Memory B cell (primary cell): ENCODE measurements at regions not wholly inside any gene's neighbourhood (a gene's known extent, or its start where the extent isn't known, plus 50 kb on each side); places are given as distances from the start of the nearest gene placed in this dataset.
"Not testable (repeated sequence)": the region's sequence is repeated elsewhere in the genome, so short reads cannot be mapped to it uniquely, and the experiment has no call there.

Experiments
- ATAC-seq: fragments of 150-1000 bp; cut with Tn5 transposase; 2 replicates; pipeline ENCODE4 v1.10.0; 2021; ENCODE audit warnings: low read depth, mild to moderate bottlenecking, moderate library complexity
- DNase-seq, 2 donors: peaks; one replicate each; pipeline ENCODE4 v3.0.0; 2022; ENCODE audit warnings: low spot score in 2 of 2
- H3K27ac Mint-ChIP-seq: one replicate; pipeline ENCODE4 v1.8.0; 2022; ENCODE audit warnings: mild to moderate bottlenecking, moderate library complexity, mixed read lengths
- H3K27me3 Mint-ChIP-seq: one replicate; pipeline ENCODE4 v1.8.0; 2022; ENCODE audit warnings: mixed read lengths
- H3K36me3 Mint-ChIP-seq: one replicate; pipeline ENCODE4 v1.8.0; 2022; ENCODE audit warnings: mild to moderate bottlenecking, mixed read lengths
- H3K4me1 Mint-ChIP-seq: one replicate; pipeline ENCODE4 v1.8.0; 2022; ENCODE audit warnings: mixed read lengths
- H3K4me3 Mint-ChIP-seq: one replicate; pipeline ENCODE4 v1.8.0; 2022; ENCODE audit warnings: mild to moderate bottlenecking, moderate library complexity, mixed read lengths
- H3K9me3 Mint-ChIP-seq: one replicate; pipeline ENCODE4 v1.8.0; 2022; ENCODE audit warnings: mixed read lengths

DNA sequence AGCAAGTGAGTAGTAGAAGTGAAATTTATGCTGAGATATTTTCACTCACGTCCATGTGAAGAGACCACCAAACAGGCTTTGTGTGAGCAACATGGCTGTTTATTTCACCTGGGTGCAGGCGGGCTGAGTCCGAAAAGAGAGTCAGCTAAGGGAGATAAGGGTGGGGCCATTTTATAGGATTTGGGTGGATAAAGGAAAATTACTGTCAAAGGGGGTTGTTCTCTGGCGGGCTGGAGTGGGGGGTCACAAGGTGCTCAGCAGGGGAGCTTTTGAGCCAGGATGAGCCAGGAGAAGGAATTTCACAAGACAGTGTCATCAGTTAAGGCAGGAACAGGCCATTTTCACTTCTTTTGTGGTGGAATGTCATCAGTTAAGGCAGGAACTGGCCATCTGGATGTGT, 207.8 kb downstream of the GABRG2 start:
- DNase-seq, H3K36me3 Mint-ChIP-seq, H3K27me3 Mint-ChIP-seq, H3K27ac Mint-ChIP-seq, H3K4me3 Mint-ChIP-seq, H3K9me3 Mint-ChIP-seq, ATAC-seq, H3K4me1 Mint-ChIP-seq: not testable (repeated sequence)

DNA sequence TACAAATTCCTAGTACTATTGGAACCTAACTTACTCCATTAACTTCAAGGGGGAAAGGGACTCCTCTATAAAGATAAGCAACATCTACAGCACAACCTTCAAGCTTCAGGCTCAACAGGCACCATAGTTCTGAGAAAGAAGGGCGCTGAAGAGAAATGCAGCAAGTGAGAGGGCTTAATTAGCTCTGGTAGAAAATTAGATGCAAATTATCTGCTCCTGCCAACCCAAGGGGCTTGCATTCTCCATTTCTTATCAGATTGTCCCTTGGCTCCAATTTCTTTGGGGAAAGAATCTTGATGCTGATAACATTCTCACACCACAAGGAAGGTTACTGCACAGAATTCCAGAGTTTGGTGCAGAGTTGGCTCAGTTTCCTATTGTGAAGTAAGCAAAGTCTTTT, 214.6 kb downstream of the GABRG2 start:
- no peak for DNase-seq
- Mint-ChIP-seq H3K9me3 (peaks cover 9% of the 10 kb centered on the region), H3K27me3 (no peaks in the 10 kb centered on the region), H3K4me1 (no peaks in the 10 kb centered on the region), H3K4me3 (no peak overlapping the region), H3K27ac (no peak overlapping the region), H3K36me3 (no peaks in the 10 kb centered on the region)
- ATAC-seq: no peak

GRCh38 chr5:162283609-162284008, 216.0 kb downstream of the GABRG2 start:
- H3K27me3 Mint-ChIP-seq: no peaks in the 10 kb centered on the region
- no peaks in the 10 kb centered on the region for H3K36me3 Mint-ChIP-seq
- ATAC-seq: no peak
- no peaks in the 10 kb centered on the region for H3K4me1 Mint-ChIP-seq
- H3K27ac Mint-ChIP-seq: no peak overlapping the region
- no peak for DNase-seq
- H3K9me3 Mint-ChIP-seq: peaks cover 8% of the 10 kb centered on the region
- no peak overlapping the region for H3K4me3 Mint-ChIP-seq

DNA sequence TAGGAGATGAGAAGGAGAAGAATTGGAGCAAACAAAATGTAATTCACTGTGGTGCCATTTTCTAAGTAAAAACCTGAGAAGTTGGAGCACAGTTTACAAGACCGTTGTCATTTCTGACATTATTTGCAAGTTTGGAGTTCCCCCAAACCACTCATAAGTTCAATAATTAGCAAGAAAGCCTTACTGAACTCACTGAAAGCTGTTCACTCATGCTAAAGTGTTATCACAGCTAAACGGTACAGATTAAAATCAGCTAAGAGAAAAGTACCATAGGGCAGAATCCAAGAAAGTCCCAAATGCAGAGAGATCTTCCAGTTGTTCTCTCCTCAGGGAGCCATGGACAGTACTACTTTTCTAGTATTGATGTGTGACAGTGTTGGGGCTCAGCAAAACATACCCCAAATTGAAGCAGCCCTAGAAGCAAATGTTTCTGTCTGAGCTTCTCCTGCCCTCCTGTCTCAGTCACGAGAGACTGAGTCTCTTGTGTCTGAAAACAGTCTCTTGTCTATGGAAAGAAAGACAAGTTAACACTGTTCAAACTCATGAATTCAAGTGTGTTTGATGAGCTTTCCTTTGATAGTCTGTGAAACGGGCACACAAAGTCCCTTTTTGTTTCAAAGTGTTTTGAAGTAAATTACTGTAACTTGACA, 221.2 kb downstream of the GABRG2 start:
- H3K36me3 Mint-ChIP-seq: no peaks in the 10 kb centered on the region
- H3K27ac Mint-ChIP-seq: no peak overlapping the region
- ATAC-seq (no peak), DNase-seq (no peak)
- no peak overlapping the region for H3K4me3 Mint-ChIP-seq
- H3K27me3 Mint-ChIP-seq: no peaks in the 10 kb centered on the region
- no peaks in the 10 kb centered on the region for H3K4me1 Mint-ChIP-seq
- H3K9me3 Mint-ChIP-seq: no peaks in the 10 kb centered on the region

GRCh38 chr5:162289489-162289888, 221.9 kb downstream of the GABRG2 start:
- DNase-seq: no peak
- Mint-ChIP-seq H3K9me3 (no peaks in the 10 kb centered on the region), H3K27ac (no peak overlapping the region), H3K27me3 (no peaks in the 10 kb centered on the region), H3K36me3 (no peaks in the 10 kb centered on the region), H3K4me3 (no peak overlapping the region), H3K4me1 (no peaks in the 10 kb centered on the region)
- ATAC-seq: no peak

DNA sequence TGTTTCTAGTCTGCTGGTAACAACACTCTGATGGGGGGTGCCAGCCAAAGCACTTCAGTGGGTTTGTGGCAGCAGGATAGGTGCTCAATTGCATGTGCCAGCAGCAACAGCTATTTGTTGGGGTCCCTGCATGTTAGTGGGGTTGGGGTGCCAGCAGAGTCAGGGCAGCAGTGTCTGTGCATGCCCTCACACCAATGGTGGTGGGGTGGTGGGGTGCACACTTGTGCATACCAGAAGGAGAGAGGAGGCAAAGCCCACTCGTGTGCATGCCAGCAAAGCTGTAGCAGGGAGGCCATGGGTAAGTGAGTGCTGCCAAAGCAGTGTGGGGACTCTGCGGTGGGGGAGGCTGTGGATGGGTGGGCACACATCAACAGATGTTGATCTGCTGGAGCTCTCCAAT, 232.2 kb downstream of the GABRG2 start:
- DNase-seq (no peak), ATAC-seq (no peak)
- H3K4me1 Mint-ChIP-seq: no peaks in the 10 kb centered on the region
- H3K36me3 Mint-ChIP-seq: no peaks in the 10 kb centered on the region
- peaks cover 5% of the 10 kb centered on the region for H3K9me3 Mint-ChIP-seq
- H3K27ac Mint-ChIP-seq: no peak overlapping the region
- H3K4me3 Mint-ChIP-seq: no peak overlapping the region
- H3K27me3 Mint-ChIP-seq: peaks cover 2% of the 10 kb centered on the region

DNA sequence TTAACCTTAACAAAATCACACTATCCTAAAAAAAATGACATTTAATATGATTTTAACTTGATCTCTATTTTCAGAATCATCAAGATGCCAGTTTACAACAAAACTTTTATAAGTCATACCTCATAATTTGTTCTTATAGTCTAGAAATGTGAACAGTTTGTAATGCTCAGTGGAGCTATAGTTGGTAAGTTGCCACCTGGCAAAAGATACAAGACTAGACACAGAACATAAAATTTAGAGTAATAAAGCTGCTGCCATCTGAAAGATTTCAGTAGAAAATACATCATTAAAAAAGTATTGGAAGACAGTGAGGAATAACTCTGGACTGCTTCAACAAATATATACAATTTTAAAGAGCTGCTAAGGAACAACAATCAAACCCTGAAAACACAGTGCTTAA, 233.8 kb downstream of the GABRG2 start:
- H3K4me1 Mint-ChIP-seq: no peaks in the 10 kb centered on the region
- no peak overlapping the region for H3K4me3 Mint-ChIP-seq
- no peak for ATAC-seq
- peaks cover 2% of the 10 kb centered on the region for H3K27me3 Mint-ChIP-seq
- DNase-seq: no peak
- H3K27ac Mint-ChIP-seq: no peak overlapping the region
- peaks cover 5% of the 10 kb centered on the region for H3K9me3 Mint-ChIP-seq
- no peaks in the 10 kb centered on the region for H3K36me3 Mint-ChIP-seq

GRCh38 chr5:162323466-162323865, 255.9 kb downstream of the GABRG2 start:
- DNase-seq: no peak
- Mint-ChIP-seq H3K4me3 (no peak overlapping the region), H3K27ac (no peak overlapping the region), H3K36me3 (no peaks in the 10 kb centered on the region), H3K9me3 (peaks cover 3% of the 10 kb centered on the region), H3K27me3 (no peaks in the 10 kb centered on the region), H3K4me1 (no peaks in the 10 kb centered on the region)
- ATAC-seq: no peak

- DNase-seq: no peak
- H3K27ac Mint-ChIP-seq: no peak overlapping the region
- no peaks in the 10 kb centered on the region for H3K36me3 Mint-ChIP-seq
- peaks cover 6% of the 10 kb centered on the region for H3K9me3 Mint-ChIP-seq
- H3K4me3 Mint-ChIP-seq: no peak overlapping the region
- no peak for ATAC-seq
- H3K4me1 Mint-ChIP-seq: no peaks in the 10 kb centered on the region
- no peaks in the 10 kb centered on the region for H3K27me3 Mint-ChIP-seq
These were observed 256.8 kb downstream of the GABRG2 start for GRCh38 chr5:162324328-162324727.

DNA sequence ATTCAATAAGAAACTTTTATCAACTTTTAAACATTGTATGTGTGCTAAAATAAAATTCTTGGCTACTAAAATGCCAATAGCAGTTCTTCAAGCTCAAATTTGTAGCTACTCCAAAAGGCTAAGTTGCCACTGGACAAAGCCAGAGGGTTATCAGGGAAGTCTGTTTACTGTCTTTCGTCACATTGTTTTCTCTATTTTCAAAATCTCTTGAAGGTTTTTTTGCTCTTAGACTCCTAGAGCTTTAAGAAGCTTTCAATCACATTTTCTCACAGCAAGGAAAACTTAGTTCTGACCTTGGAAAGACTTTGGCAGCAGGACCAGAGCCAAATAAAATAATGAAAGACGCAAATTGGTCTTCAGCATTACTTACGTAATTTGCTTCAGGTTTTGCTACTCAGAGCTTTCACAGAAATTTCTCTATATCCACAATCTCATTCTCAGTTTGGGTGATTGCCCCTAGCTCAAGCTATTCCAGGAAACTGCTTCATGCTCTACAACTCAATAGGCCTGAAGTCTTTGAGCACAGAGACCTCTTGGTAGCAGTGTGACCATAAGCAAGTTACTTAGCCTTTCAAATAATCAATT, 257.7 kb downstream of the GABRG2 start:
- Mint-ChIP-seq H3K36me3 (no peaks in the 10 kb centered on the region), H3K4me3 (no peak overlapping the region), H3K27ac (no peak overlapping the region), H3K27me3 (no peaks in the 10 kb centered on the region), H3K4me1 (no peaks in the 10 kb centered on the region), H3K9me3 (peaks cover 11% of the 10 kb centered on the region)
- no peak for DNase-seq
- ATAC-seq: no peak

DNA sequence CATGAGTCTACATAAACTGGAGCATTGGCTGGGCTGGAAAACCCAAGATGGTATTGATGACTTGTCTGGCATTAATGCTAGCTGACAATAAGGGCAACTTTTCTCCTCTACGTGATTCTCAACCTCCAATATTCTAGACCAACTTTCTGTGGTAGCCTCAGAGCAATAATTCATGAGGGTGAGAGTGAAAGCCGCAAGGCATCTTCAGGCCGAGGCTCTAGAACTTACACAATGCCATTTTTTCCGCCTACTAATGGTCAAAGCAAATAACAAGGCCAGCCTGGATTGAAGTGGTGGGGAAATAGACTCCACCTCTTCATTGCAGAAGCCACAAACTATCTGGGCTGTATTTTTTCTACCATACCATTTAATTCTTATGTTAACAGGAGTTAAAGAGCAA, 267.4 kb downstream of the GABRG2 start:
- H3K9me3 Mint-ChIP-seq: peaks cover 6% of the 10 kb centered on the region
- DNase-seq (no peak), ATAC-seq (no peak)
- H3K4me1 Mint-ChIP-seq: no peaks in the 10 kb centered on the region
- no peak overlapping the region for H3K4me3 Mint-ChIP-seq
- no peak overlapping the region for H3K27ac Mint-ChIP-seq
- no peaks in the 10 kb centered on the region for H3K27me3 Mint-ChIP-seq
- no peaks in the 10 kb centered on the region for H3K36me3 Mint-ChIP-seq

- DNase-seq (no peak), ATAC-seq (no peak)
- Mint-ChIP-seq H3K27ac (no peak overlapping the region), H3K27me3 (no peaks in the 10 kb centered on the region), H3K4me3 (no peak overlapping the region), H3K36me3 (no peaks in the 10 kb centered on the region), H3K9me3 (peaks cover 4% of the 10 kb centered on the region), H3K4me1 (no peaks in the 10 kb centered on the region)
These were observed 292.9 kb downstream of the GABRG2 start for GRCh38 chr5:162360373-162360931.

- no peak overlapping the region for H3K4me3 Mint-ChIP-seq
- no peaks in the 10 kb centered on the region for H3K27me3 Mint-ChIP-seq
- H3K9me3 Mint-ChIP-seq: peaks cover 12% of the 10 kb centered on the region
- DNase-seq: no peak
- H3K36me3 Mint-ChIP-seq: no peaks in the 10 kb centered on the region
- ATAC-seq: no peak
- H3K4me1 Mint-ChIP-seq: no peaks in the 10 kb centered on the region
- no peak overlapping the region for H3K27ac Mint-ChIP-seq
These were observed 304.7 kb downstream of the GABRG2 start for GRCh38 chr5:162372256-162372655.

DNA sequence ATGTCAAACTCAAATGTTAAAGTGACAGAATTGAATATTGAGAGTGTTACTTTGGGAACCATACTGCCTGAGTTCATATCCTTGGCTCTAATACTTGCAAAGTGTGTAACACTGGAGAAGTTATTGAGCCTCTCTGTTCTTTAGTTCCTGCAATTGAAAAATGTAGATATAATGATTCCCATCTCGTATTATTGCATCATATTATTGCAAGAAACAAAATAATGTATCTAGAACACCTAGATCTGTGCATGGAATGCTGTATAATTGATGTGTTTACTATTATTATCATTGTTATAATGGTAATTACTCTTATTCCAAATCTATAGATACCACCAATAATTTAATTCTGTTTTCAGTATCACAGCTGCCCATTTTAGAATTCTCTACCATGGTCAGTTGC, 310.3 kb downstream of the GABRG2 start:
- H3K27ac Mint-ChIP-seq: no peak overlapping the region
- no peak for ATAC-seq
- peaks cover 5% of the 10 kb centered on the region for H3K9me3 Mint-ChIP-seq
- no peaks in the 10 kb centered on the region for H3K36me3 Mint-ChIP-seq
- H3K27me3 Mint-ChIP-seq: no peaks in the 10 kb centered on the region
- no peak for DNase-seq
- no peaks in the 10 kb centered on the region for H3K4me1 Mint-ChIP-seq
- H3K4me3 Mint-ChIP-seq: no peak overlapping the region

DNA sequence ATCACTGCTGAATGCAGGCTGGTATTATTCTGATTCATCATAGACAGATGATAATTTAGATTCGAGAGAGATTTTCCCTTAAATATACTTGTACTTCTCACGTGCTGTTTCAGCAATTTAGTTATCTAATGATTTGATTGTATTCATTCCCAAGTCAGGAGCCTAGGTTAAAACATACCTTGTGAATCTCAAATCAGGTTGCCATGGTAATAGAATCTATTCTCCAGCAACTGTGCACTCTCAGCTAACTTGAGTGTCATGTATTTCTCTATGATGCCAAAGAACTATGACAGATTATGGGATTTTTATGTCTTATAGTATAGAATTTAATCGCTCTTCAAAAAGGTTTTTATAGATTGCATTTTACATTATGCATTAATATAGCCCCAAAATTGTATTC, 315.3 kb downstream of the GABRG2 start:
- Mint-ChIP-seq H3K27me3 (no peaks in the 10 kb centered on the region), H3K4me1 (no peaks in the 10 kb centered on the region)

More for the DNA sequence above, 315.3 kb downstream of the GABRG2 start:
- H3K36me3 Mint-ChIP-seq: no peaks in the 10 kb centered on the region
- no peak overlapping the region for H3K27ac Mint-ChIP-seq
- peaks cover 4% of the 10 kb centered on the region for H3K9me3 Mint-ChIP-seq
- no peak for ATAC-seq
- DNase-seq: no peak
- no peak overlapping the region for H3K4me3 Mint-ChIP-seq
